ENCODE measurements at regions not wholly inside any gene's neighbourhood (a gene's known extent, or its start where the extent isn't known, plus 50 kb on each side); places are given as distances from the start of the nearest gene placed in this dataset.
A peak's percentile ranks its signal among the peaks of the same experiment; 100 is the strongest.

GRCh38 chr14:51479584-51480325 lies 172.0 kb upstream of the FRMD6 start:
- DNase-seq: no peak

- no peak for DNase-seq
Measured at GRCh38 chr14:51481643-51482042, 170.1 kb upstream of the FRMD6 start.

- no peak for DNase-seq
Measured at GRCh38 chr14:51482102-51482501, 169.6 kb upstream of the FRMD6 start.

- no peak for DNase-seq
Measured at GRCh38 chr14:51484485-51484884, 167.2 kb upstream of the FRMD6 start.

DNA sequence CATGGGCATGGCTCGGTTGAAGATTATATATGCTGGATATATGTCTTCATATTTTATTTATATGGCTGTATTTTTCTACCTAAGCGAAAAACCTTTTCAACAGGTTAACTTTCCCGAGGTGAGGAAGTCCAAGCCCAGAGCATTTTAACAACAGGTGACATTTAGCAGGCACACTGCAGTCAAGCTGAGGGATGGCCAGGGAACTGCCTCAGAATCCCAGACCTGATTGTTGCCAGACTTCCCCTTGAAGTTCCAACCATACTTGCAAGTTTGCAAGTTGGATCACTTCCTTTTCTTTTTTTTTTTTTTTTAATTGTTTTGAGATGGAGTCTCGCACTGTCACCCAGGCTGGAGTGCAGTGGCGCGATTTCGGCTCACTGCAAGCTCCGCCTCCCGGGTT lies 166.0 kb upstream of the FRMD6 start:
- no peak for DNase-seq

GRCh38 chr14:51487848-51488247 lies 163.9 kb upstream of the FRMD6 start:
- no peak for DNase-seq

GRCh38 chr14:51488569-51489220 lies 163.0 kb upstream of the FRMD6 start:
- no peak for DNase-seq

DNA sequence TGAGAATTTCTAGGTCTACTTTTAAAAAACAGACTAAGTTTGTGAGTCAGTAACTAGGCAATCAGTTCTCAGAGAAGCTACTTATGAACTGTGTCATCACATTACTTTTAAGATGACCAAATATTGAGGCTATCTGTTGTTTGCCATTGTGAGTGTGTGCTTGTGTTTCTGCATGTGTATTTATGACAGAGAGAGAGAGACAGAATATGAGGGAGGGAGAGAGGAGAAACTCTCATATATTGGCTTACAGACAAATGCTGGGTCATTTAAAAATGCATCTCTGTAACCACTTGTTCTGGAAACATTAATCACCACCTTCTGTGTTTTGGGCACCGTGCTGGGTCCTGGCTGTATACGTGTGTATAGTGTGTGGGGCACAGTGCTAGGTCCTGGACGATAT lies 161.5 kb upstream of the FRMD6 start:
- DNase-seq: no peak

DNA sequence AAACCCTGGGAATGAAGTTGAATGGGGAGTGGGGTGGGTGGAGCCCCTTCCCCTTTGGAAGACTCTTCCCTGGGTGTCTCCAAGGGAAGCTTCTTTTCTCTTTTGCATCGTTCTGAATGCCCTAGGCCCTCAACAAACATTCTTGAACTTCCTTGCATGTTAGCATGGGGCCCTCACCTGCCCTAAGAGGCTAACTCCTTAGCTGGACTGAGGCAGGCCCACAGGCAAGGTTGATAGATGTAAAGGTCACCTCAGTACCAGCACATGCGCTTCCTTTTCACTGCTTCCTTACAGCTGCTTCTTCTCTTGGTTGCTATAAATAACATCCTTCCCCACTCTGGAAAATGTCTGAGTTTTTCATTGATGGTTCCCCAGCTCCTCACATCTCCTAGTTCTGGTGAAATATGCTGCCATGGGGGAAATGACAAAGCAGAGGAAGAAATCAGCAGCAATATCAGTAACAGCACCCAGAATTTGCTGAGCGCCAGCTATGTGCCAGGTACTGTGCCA lies 160.6 kb upstream of the FRMD6 start:
- DNase-seq: no peak

GRCh38 chr14:51491776-51492175 lies 159.9 kb upstream of the FRMD6 start:
- DNase-seq: no peak

GRCh38 chr14:51495319-51495718 lies 156.4 kb upstream of the FRMD6 start:
- DNase-seq: no peak

- DNase-seq: no peak
Measured at GRCh38 chr14:51498411-51499227, 153.1 kb upstream of the FRMD6 start.

GRCh38 chr14:51500776-51501175 lies 150.9 kb upstream of the FRMD6 start:
- DNase-seq: no peak

DNA sequence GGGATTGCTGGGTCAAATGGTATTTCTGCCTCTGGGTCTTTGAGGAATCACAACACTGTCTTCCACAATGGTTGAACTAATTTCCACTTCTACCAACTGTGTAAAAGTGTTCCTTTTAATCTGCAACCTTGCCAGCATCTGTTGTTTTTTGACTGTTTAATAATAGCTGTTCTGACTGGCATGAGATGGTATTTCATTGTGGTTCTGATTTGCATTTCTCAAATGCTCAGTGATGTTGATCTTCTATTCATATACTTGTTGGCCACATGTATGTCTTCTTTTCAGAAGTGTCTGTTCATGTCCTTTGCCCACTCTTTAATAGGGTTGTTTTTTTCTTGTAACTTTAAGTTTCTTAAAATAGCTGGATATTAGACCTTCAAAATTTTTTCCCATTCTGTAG lies 150.0 kb upstream of the FRMD6 start:
- DNase-seq: no peak

DNA sequence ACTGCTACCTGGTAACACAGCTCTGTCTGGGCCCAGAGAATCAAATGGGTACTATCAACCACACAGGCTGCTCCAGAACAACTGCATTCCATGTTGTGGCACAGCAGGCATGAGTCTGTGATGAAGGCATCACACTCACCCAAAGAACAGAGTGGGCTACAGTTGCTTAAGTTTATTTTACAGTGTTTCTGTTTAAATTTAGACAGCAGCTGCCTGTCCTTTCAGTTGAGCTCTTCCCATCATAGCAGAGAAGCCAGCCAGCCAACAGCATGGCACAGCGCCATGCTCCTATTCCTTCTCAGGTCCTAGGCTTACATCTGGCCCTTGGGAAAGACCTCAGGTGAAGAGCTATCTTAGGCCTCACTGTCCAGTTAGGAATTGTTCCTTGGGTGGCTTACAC lies 147.0 kb upstream of the FRMD6 start:
- DNase-seq: no peak

DNA sequence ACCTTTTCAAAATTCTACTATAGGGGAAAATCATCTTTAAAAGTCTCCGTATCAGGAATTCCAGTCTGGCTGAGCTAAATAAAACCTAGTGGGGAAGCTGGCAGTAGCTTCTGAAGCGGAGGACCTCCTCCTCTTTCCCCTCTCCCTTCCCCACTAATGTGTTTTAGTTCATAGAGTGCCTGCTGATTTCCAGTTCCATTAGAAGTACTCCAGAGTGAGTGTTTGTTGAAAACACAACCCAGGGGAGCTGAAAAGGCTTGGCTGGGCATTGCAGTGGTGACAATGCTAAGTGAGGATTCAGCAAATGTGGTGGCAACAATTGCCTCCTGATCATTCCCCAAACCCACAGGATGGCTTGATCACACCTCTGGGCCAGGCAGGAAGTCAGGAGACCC lies 144.2 kb upstream of the FRMD6 start:
- DNase-seq: peak; percentile 79

DNA sequence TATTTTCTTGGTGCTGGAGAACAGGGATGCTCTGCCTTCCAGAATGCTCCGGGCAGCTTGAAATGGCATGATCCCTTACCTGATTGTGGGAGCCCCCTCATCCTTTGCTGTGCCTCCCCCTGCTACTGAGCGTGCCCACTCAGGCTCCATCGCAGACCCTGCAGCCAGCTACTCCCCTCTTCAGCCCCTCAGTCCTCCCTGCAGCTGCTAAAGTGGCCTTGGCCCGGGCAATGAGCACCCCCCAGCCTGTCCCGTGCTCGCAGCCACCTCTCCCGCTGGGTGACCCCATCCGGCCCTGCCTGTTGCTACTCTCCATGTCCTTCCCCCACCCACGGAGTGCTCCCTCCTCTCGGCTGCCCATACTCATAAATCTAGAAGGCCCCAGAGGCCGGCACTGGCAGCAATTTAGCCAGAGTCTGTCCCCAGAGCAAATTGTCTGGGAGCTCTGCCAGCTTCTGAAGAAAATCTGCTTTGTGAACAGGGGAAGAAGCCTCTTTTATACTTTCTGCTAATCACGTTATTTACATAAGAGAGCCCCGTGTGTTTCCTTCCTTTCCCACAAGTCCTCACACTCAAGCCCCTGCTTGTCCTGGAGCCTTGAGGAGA lies 143.7 kb upstream of the FRMD6 start:
- peak; percentile 90 for DNase-seq

DNA sequence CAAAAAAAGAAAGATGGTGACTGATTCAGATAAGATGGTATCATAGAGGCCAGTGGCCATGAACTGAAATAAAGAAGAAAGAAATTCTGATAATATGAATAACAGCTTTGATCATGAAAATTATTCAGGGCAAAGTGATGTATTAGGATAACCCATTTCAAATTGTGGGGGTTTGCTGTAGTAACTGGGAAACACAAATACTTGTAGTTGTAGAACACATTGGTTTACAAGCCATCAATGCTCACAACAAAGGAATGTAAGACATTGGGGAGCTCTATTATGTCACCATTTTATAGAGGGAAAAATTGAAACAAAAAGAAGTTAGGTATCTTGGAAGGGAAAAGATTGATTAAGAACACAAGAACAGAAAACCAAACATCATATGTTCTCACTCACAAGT lies 140.4 kb upstream of the FRMD6 start:
- DNase-seq: no peak

GRCh38 chr14:51512316-51512715 lies 139.4 kb upstream of the FRMD6 start:
- no peak for DNase-seq

- no peak for DNase-seq
Measured at GRCh38 chr14:51513281-51513680, 138.4 kb upstream of the FRMD6 start.

DNA sequence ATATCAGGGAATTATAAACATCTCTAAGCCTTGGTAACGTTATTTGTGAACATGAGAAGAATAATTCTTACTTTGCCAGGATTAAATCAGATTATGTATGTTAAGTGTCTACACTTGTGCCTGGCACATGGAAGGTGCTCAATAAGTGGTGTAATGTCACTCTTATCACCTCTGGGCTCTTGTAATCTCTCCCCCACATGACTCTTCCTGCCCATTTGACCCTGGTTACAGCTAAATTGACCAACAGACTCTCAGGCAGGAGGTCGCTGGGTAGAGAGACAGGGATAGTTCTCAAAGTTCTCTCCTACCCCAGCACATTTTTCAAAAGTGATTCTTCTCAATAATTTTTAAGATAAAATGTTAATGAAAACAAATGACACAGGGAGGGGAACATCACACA lies 137.8 kb upstream of the FRMD6 start:
- DNase-seq: no peak

DNA sequence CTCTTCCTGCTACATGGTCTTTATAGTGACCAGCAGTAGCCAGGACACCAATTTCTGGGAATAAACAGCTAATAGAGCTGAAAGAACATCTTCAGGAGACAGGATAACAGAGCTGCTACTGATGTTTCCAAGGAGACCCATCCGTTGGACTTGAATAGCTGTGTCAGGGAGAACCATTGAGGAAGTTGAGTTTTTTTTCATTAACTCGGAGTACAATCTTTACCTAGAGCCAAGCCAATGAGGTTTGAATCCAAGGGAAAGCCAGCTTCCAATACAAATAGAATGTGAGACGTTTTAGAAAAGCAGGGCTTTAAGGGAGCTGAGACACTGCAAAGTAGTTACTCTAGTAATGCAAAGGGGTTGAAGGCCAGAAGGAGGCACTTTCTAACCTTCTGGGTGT lies 136.1 kb upstream of the FRMD6 start:
- DNase-seq: no peak

DNA sequence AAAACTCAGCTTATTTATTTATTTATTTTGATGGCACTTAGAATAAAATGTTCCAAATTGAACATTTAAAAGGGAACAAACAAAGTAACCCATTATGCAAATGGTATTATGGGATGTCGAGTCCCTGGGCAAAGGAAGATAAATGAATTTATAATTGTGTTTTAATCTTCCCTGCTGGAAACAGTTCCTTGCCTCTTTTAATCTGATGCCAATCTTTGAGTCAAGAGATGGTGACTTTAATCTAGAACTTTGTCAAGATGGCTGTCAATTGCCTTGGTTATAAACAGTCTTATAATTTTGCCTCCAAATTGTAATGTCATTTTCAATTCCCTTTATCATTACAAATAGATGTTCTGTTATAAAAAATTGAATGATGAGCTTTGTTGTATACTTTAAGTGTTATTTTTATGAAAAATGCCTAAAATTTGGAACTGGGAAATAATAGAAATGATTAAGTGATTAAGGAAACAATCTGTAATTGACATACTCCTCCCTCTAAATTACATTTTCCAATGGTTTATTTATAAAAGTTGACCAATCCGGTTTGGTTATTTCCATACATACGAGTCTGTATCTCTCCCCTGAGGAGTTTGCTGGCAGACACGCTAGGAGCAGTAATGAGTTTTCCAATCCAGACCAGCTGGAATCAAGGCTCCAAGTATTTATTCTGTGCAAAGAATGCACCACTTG lies 134.9 kb upstream of the FRMD6 start:
- DNase-seq: no peak
